H1 (cell line): ENCODE measurements at regions not wholly inside any gene's neighbourhood (a gene's known extent, or its start where the extent isn't known, plus 50 kb on each side); places are given as distances from the start of the nearest gene placed in this dataset.

ENCODE experiments used
- CEBPB ChIP-seq: IDR thresholded peaks from 2 replicates; pipeline ENCODE4 v1.6.1; 2012; ENCODE audit warnings: low read depth, low read length
- EZH2 ChIP-seq: fragments of 200-600 bp; sonication (generic); IDR thresholded peaks from 2 replicates; pipeline ENCODE4 v1.7.1; 2012; ENCODE audit warnings: low read depth, mild to moderate bottlenecking, moderate library complexity, low read length, inconsistent platforms; ENCODE audit not compliant: severe bottlenecking
- FOSL1 ChIP-seq: IDR thresholded peaks from 2 replicates; pipeline ENCODE4 v1.6.1; 2011; ENCODE audit warnings: mild to moderate bottlenecking, low read depth, low read length, moderate library complexity; ENCODE audit not compliant: insufficient read depth
- KDM5A ChIP-seq: fragments of 200-600 bp; IDR thresholded peaks from 2 replicates; pipeline ENCODE4 v1.7.1; 2012; ENCODE audit warnings: mild to moderate bottlenecking, low read length, inconsistent platforms, mixed read lengths
- MAFK ChIP-seq: IDR thresholded peaks from 2 replicates; pipeline ENCODE4 v1.6.1; 2012; ENCODE audit warnings: low read depth, mild to moderate bottlenecking, improper control_type of control experiment, low read length
- NRF1 ChIP-seq: IDR thresholded peaks from 2 replicates; pipeline ENCODE4 v1.6.1; 2011; ENCODE audit warnings: mild to moderate bottlenecking, low read depth, low read length, improper control_type of control experiment
- POLR2AphosphoS5 ChIP-seq: IDR thresholded peaks from 2 replicates; pipeline ENCODE4 v1.6.1; 2011; ENCODE audit warnings: low read depth, low read length
- RAD21 ChIP-seq, 2 experiments: IDR thresholded peaks in 1 of 2; conservative IDR thresholded peaks in 1 of 2; 2 replicates each; pipeline ENCODE4 v1.6.1; 2011; ENCODE audit warnings: low read depth in 2 of 2, low read length in 2 of 2, improper control_type of control experiment in 1 of 2, inconsistent platforms in 1 of 2, mild to moderate bottlenecking in 1 of 2, moderate library complexity in 1 of 2
- SRF ChIP-seq: IDR thresholded peaks from 2 replicates; pipeline ENCODE4 v1.6.1; 2011; ENCODE audit warnings: mild to moderate bottlenecking, low read depth, low read length, moderate library complexity
- TF ChIP-seq, protein P1 (sequence below): fragments of 300-600 bp; sonication (generic); IDR thresholded peaks from 2 replicates; pipeline ENCODE4 v1.7.1; 2012; ENCODE audit warnings: low read length, moderate library complexity, mild to moderate bottlenecking, inconsistent platforms; ENCODE audit not compliant: insufficient replicate concordance
- TF ChIP-seq, protein P2 (sequence below): IDR thresholded peaks from 2 replicates; pipeline ENCODE4 v1.6.1; 2012; ENCODE audit warnings: low read length, inconsistent platforms

DNA sequence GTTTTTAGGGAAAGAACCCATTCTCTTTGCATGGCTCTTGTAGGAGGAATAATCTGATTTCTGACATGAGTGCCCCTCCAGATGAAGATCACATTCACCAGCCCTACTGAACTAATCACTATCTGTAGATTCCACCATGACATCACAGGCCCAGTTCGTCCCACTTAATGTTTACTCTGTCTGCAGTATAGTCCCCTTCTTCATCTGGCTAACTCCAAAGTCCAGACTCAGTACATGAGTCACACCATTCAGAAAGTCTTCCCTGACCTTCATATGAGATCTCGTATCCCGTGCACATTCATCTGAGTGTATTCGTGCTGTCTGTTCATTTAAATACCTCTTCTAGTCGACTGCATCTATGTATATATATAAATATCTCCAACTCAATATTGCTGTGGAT is 366.5 kb upstream of the AKR1E2 start (continued):
- TF ChIP-seq, protein P1, sequence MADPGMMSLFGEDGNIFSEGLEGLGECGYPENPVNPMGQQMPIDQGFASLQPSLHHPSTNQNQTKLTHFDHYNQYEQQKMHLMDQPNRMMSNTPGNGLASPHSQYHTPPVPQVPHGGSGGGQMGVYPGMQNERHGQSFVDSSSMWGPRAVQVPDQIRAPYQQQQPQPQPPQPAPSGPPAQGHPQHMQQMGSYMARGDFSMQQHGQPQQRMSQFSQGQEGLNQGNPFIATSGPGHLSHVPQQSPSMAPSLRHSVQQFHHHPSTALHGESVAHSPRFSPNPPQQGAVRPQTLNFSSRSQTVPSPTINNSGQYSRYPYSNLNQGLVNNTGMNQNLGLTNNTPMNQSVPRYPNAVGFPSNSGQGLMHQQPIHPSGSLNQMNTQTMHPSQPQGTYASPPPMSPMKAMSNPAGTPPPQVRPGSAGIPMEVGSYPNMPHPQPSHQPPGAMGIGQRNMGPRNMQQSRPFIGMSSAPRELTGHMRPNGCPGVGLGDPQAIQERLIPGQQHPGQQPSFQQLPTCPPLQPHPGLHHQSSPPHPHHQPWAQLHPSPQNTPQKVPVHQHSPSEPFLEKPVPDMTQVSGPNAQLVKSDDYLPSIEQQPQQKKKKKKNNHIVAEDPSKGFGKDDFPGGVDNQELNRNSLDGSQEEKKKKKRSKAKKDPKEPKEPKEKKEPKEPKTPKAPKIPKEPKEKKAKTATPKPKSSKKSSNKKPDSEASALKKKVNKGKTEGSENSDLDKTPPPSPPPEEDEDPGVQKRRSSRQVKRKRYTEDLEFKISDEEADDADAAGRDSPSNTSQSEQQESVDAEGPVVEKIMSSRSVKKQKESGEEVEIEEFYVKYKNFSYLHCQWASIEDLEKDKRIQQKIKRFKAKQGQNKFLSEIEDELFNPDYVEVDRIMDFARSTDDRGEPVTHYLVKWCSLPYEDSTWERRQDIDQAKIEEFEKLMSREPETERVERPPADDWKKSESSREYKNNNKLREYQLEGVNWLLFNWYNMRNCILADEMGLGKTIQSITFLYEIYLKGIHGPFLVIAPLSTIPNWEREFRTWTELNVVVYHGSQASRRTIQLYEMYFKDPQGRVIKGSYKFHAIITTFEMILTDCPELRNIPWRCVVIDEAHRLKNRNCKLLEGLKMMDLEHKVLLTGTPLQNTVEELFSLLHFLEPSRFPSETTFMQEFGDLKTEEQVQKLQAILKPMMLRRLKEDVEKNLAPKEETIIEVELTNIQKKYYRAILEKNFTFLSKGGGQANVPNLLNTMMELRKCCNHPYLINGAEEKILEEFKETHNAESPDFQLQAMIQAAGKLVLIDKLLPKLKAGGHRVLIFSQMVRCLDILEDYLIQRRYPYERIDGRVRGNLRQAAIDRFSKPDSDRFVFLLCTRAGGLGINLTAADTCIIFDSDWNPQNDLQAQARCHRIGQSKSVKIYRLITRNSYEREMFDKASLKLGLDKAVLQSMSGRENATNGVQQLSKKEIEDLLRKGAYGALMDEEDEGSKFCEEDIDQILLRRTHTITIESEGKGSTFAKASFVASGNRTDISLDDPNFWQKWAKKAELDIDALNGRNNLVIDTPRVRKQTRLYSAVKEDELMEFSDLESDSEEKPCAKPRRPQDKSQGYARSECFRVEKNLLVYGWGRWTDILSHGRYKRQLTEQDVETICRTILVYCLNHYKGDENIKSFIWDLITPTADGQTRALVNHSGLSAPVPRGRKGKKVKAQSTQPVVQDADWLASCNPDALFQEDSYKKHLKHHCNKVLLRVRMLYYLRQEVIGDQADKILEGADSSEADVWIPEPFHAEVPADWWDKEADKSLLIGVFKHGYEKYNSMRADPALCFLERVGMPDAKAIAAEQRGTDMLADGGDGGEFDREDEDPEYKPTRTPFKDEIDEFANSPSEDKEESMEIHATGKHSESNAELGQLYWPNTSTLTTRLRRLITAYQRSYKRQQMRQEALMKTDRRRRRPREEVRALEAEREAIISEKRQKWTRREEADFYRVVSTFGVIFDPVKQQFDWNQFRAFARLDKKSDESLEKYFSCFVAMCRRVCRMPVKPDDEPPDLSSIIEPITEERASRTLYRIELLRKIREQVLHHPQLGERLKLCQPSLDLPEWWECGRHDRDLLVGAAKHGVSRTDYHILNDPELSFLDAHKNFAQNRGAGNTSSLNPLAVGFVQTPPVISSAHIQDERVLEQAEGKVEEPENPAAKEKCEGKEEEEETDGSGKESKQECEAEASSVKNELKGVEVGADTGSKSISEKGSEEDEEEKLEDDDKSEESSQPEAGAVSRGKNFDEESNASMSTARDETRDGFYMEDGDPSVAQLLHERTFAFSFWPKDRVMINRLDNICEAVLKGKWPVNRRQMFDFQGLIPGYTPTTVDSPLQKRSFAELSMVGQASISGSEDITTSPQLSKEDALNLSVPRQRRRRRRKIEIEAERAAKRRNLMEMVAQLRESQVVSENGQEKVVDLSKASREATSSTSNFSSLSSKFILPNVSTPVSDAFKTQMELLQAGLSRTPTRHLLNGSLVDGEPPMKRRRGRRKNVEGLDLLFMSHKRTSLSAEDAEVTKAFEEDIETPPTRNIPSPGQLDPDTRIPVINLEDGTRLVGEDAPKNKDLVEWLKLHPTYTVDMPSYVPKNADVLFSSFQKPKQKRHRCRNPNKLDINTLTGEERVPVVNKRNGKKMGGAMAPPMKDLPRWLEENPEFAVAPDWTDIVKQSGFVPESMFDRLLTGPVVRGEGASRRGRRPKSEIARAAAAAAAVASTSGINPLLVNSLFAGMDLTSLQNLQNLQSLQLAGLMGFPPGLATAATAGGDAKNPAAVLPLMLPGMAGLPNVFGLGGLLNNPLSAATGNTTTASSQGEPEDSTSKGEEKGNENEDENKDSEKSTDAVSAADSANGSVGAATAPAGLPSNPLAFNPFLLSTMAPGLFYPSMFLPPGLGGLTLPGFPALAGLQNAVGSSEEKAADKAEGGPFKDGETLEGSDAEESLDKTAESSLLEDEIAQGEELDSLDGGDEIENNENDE, result no peak
- TF ChIP-seq MAFK (no peak), CEBPB (no peak), FOSL1 (no peak), SRF (no peak), EZH2 (no peak), RAD21 (IDR thresholded peaks at IDR 0.05 in 1 of 2, conservative IDR thresholded peaks at IDR 0.05 in 1 of 2; ENCODE audit: low read depth in 2 of 2, low read length in 2 of 2) (no peak), KDM5A (no peak), NRF1 (no peak), POLR2AphosphoS5 (no peak)
- TF ChIP-seq, protein P2, sequence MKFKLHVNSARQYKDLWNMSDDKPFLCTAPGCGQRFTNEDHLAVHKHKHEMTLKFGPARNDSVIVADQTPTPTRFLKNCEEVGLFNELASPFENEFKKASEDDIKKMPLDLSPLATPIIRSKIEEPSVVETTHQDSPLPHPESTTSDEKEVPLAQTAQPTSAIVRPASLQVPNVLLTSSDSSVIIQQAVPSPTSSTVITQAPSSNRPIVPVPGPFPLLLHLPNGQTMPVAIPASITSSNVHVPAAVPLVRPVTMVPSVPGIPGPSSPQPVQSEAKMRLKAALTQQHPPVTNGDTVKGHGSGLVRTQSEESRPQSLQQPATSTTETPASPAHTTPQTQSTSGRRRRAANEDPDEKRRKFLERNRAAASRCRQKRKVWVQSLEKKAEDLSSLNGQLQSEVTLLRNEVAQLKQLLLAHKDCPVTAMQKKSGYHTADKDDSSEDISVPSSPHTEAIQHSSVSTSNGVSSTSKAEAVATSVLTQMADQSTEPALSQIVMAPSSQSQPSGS, result no peak
